ELF-1 (cell line): ENCODE measurements at regions not wholly inside any gene's neighbourhood (a gene's known extent, or its start where the extent isn't known, plus 50 kb on each side); places are given as distances from the start of the nearest gene placed in this dataset.
A peak's percentile ranks its signal among the peaks of the same experiment; 100 is the strongest.
"Not testable (repeated sequence)": the region's sequence is repeated elsewhere in the genome, so short reads cannot be mapped to it uniquely, and the experiment has no call there.

Experiments
- DNase-seq: peaks from one replicate; pipeline ENCODE4 v3.0.0-alpha.2; 2016; ENCODE audit warnings: low read depth, low spot score

DNA sequence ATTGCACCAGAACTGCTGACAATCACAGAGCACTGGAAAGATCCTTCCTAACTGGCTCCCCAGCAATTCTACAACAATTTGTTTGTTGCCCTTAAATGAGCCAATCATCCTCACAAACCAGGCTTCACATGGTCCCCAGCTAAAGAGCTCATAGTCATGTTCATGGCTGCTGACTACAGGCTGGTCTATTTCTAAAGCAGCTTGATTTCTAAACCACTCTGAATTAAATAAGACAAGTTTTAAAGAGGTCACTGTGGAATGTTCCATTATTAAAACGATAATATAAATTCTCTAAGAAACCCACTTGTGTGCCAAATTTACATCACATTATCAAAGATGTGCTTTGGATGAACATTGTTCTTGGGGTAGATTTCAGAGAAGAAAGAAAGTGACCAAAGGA lies 110.7 kb downstream of the COPS8 start:
- DNase-seq = no peak

DNA sequence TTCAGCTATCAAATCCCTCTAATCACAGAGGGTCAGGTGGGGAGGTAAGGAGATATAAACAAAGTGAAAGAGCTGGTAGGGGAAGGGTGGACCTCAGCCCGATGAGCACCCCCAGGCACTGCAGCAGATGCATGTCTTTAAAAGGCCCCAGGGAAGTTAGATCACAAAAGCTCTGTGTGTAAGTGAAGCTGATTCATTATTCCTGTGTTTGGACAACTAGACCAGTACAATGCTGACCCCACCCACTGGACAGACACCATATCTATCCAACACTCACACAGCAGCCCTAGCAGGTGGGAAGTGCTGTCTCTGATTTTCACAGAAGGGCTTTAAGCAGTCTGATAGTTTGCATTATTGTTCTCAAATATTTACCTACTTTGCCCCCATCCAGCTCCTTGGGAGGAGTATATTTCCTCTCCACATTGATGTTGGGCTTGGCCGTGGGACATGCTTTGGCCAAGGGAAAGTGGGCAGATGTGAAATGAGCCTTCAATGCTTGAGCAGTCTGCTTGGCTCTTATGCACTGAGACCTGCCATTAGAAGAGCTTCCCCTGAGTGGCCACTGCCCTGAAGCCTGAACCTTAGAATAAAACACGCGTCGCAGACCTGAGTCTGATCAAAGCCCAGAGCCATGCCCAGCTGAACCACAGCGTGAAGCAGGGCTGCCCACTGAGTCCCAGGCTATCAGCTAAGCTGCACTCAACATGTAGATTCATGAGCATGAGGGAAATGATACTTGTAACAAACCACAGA lies 111.4 kb downstream of the COPS8 start:
- DNase-seq = peak; percentile 40

DNA sequence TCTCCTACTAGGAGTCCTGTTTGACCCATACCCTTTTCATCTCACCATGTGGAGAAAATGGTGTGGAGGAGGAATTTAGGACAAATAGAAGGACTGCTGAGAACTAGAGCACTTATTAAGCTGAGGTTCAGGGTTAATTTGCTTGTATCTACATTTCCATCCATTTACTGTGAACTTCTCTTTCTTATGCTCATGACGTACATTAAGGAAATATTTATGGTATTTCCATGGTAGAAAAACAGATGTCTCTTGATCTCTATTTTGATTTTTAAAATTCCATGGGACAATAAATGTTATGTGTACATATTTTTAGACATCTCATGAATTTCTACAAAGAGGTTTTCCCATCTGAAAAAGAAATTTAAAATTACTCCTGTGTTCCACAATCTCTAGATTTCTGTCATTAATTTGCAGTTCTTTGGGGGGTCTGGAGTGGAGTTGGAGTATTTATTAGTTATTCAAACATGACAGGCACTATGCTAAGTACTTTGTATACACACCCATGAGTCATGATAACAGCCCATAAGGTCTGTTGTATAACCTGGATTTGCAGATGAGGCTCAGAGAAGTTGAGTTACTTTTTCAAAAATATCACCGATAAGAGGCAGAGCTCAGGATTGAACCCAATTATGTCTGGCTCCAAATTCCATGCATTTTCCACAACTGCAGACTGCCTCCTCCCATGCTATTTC lies 112.6 kb downstream of the COPS8 start:
- DNase-seq = no peak

DNA sequence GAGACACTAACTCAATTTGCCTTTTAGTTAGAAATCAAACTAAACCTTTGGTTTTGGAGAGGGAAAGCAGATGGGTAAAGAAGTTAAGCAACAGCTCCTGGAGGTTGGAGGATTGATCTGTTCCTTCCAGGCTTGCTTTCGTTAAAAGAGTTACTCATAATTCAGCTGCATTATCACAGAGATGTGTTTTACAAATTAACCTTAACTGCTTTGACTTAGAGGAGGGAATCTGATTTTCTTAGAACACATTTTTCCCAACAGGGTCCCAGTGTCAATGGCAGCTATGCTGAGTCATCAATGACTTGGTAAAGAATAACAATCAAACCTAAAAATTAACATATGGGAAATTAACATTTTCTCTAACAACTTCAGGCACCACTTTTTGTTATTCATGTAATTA lies 113.4 kb downstream of the COPS8 start:
- no peak for DNase-seq

DNA sequence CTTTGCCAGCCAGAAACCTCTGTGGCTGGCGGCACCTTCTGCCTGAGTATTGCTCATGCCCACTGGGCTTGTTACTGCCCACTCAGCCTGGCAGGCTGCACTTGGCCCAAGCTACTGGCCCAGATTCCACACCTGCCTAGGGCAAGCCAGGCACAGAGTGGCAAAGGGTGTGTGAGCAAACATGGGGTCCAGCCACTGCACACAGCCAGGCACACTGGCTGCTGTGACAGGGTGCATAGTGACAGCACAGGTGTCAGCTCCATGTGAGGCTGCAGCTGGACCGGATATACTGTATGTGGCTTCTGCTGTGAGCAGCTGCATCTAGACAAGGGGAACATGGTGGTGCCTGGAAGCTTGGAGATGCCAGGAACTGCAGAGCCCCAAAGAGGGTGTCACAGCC lies 113.9 kb downstream of the COPS8 start:
- DNase-seq = no peak

DNA sequence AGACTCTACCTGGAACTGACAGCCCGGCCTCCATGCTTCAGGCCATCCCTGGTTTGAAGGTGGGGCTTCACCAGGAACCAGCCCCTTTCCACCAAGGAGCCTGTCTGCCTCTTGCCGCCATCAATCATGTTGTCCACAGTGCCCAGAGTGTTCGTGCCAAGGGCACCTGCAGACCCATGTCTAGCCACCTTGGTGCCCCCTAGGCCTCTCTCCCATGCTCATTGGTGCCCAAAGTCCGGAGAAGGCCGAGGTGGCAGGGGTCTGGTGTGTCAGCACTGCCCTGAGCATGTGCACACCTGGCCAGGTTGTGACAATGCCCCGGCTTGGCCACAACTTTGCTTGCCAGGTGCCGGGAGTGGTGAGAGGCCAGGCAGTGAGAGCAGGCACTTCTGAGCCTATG lies 114.8 kb downstream of the COPS8 start:
- DNase-seq = no peak

DNA sequence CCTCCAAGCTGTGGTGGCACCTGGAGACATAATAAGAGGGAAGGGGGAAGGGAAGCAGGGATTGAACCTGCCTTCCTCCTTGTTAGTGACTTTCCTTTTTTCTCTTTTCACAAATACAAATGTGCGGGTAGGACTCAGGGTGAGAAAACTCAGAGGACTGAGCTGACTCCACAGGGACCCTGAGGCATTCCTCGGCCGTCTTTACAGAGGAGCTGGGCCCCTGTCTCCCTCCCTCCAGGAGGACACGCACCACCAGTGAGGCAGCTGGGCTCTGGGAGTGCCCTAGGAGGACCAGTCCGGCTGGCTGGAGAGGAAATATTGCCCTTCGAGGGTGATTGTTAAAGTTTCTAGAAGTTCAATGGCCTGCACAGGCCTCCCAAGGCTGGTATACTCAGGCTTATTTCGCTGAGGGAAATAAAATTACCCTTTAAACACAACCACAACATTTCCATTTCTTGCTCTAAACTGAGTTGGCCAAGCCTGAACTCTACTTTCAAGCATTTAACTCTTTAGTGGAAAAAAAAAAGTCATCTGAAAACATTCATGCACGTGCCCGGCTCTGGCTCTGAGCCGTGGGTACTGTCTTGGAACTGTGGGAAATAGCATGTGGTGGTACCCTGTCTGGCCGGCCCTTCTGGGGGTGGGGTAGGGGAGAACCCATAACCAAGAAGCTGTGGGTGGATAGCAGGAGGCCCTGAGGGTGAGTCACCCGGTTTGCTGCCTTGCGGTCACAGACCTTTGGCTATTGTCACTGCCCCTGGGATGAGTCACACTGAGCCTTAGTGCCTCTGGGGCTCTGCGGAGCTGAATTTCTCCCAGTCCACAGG lies 116.0 kb downstream of the COPS8 start:
- peak; percentile 69 for DNase-seq

DNA sequence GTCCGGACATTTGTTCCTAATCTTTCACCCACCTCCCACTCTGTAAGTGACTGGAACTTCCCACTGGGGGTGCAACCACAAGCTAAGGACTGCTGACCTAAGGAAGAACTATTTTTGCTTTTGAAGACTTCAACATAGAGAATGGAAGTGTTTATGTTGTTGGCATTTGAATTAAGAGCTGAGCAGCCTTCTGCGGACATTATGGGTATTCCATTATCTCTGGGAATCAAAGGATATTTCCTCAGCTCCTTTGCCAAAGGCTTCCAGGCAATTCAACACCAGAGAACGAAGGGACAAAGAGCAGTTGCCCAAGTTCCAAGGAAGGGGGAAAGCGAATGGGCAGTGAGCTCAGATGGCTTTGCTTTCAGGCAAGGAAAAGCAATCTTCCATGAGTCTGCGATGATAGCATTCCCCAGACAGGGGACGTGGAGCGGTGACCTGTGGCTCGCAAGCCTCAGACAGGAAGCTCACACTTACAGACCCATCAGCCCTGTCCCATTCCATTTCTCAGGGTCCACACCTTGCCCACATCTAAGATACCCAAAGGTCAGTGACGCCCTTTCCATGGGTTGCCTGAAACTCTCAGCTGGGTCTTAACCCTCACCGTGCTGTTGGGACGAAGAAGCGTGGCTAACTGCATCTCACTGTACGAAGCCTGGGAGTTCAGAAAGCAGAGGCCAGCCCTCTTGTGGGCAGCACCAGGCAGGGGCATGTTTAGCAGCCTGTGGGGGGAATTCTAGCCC lies 116.8 kb downstream of the COPS8 start:
- no peak for DNase-seq

DNA sequence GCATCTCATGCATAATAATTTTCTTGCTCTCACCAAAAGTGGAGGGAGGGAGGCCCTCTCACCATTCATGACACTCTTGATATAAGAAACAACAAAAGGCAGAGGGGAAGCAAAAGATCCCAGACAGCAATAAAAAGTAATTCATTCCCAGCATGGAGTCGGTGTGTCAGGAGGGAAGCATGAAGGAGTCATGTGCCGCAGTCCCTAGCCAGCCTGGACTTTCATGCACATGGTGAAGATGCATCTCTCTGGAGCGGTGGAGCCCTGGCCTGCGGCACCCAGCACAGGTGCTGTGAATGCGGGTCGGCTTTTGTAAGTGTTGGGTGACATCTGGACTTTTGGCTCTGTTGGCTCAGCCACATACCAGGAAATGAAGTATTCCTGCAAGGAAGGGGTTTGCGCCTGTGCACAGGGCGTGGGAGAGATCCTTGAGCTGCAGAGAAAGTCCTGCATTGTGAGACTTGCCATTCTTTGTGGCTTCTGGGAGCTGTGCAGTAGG lies 119.4 kb downstream of the COPS8 start:
- DNase-seq = no peak

DNA sequence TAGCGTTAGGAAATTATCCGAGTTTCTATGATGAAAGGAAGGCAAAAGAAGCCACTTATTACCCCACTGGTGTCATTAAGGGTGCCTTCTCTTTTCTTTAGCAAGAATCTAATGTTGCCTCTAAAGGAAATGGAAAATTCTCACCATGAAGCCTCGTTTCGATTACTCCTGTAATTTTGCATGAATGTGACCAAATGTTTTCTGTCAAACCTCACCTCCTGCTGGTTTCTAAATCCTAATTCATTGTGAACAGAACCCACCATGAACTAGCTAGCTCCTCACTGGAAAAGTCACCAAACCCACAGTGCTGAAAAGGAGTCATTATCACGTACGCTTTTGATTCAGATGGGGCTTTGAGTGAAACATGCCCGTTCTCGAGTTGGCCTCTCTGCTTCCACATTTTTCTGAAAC lies 119.9 kb downstream of the COPS8 start:
- DNase-seq = no peak

DNA sequence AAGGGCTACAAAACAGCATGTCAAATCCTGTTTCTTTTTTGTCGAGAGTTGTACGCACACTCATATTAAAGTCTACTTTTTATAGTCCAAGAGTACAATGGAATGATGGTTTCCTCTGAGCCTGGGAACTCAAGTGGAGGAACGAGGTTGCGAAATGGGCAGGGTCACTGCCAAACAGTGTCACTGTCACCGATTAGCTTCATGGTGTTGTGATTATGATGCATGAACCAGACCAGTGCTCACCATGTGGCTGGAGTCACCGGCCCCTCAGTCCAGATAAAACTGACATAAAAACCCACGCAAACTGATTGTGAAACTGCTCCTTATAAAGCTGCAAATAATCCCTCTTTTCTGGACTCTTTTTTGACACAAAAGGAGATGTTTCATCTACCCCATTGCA lies 122.0 kb downstream of the COPS8 start:
- no peak for DNase-seq

DNA sequence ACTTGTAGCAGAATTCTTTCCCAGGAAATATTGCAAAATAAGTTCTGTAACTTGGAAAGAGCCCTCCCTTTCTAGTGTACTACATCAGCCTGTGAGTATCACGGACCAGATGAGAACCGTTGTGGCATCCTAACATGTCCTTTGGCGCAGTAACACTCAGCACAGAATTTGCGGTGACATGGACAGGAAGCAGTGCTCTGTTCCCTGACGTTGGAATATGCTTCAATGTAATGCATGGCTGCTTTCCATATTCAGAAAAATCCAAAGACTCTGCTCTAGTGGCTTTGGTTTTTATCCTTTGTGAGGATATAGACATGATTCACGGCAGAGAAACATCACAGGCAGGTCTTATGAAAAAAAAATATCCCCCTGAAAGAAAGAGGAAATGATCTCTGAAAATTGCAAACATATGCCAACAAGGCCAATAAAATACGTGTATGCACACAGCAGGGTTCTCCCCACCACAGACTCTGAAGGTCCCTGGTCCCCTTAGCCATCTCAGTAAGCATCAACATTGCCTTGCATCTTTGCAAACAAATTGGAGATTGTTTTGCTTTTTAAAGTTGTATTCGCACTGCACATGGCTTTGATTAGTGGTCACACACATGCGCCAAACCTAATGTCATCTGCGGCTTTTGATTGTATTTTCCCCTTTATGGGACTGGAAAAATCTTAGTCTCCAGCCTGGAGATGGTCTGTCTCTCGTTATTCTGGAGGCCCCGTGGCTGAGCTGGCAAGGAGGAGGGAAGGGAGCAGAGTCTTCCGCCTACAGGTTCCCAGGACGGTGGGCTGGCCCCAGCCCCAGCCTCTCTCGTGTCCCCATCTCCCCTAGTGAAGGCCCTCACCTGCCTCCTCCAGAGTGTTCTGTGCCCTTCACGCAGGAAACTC lies 122.9 kb downstream of the COPS8 start:
- DNase-seq = no peak

DNA sequence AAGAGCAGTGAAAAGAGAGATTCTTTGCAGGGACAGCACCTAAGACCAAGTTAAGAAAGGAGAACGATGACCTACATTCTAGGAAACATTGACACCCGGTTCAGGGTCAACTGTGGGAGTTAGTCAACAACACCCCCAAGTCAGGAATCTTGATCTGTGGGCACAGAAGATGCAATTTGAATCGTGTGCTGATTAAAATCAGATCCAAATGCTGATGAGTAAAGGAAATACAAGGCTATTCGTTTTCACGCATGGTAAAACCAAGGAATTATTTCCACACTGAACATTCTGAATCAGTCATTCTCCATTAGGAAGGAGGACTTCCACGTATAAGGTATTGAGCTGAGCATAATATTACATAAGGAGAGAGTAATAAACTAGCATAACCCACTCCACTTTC lies 124.2 kb downstream of the COPS8 start:
- no peak for DNase-seq

DNA sequence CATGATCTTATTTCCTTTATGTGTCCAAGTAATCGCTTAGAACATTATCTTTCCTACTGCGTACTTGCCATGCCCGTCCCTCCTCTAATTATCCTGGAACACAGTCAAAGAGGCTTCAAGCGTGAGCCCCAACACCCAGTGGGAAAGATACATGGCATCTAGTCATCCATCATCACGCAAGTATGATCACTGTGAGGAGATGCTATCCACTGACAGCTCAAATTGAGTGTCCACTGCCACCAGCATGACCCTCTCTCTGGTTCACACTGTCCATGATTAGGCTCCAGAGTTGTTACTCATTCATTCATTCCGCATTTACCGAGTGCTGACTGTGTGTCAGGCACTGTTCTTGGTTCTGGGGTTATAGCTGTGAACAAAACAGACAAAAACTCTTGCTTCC lies 124.6 kb downstream of the COPS8 start:
- no peak for DNase-seq

DNA sequence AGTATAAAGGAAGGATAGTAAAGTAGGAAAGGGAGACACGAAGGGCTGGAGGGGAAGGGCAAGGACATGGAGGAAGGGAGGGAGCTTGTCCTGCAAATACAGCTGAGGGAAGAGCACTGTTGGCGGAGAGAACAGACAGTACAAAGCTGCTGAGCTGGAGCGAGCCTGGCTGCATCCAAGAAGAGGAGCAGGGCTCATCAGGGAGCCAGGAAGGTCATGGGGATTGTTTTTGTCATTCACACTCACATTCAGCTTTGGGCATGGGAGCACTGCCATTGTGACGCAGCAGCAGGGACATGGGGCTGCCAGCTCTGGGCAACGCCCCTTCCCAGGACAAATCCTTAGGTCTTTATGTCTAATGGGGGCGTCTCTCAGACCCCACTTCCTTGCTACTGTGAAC lies 125.1 kb downstream of the COPS8 start:
- DNase-seq = no peak

DNA sequence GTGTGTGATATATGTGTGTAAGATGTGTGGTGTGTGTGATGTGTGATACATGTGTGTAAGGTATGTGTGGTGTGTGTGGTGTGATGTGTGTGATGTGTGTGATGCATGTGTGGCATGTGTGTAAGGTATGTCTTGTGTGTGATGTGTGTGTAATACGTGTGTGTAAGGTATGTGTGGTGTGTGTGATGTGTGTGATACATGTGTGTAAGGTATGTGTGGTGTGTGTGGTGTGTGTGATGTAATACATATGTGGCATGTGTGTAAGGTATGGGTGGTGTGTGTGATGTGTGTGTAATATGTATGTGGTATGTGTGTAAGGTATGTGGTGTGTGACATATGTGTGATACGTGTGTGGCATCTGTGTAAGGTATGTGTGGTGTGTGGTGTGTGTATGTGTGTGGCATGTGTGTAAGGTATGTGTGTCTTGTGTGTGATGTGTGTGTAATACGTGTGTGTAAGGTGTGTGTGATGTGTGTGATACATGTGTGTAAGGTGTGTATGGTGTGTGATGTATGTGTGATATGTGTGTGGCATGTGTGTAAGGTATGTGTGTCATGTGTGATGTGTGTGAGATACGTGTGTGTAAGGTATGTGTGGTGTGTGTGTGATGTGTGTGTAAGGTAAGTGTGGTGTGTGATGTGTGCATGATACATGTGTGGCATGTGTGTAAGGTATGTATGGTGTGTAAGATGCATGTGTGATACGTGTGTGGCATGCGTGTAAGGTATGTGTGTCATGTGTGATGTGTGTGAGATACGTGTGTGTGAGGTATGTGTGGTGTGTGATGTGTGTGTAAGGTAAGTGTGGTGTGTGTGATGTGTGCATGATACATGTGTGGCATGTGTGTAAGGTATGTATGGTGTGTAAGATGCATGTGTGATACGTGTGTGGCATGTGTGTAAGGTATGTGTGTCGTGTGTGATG lies 126.9 kb downstream of the COPS8 start:
- not testable (repeated sequence) for DNase-seq

DNA sequence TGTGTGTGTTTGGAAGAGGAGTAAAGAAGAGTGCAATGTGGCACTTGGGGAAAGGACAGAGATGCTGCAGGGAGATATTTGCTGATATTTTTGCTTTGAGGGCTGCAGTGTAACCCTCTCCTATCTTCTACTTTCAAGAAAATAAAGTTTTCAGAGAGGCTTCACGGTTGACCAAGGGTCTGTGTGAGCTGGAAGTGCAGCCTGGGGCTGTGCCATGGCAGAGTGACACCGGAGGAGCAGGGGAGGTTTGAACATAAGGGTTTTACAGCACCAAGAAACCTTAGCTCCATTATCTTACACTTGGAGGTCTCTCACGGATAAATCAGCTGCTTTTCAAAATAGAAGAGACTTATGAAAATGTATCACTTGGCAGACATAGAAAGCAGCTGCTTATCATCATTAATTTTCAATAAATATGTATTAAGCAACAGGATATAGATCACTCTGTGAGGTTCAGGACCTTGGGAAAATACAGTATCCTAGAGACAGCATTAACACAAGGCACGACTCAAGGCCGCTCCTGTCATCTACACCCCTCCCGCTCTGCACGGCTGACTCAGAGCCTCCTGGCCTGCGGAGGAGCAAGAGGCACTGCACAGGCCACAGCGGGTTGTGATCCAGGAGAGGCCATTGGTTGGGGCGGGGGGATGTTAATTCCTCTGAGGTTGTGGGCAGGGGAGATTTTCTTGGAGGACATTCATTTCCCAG lies 127.8 kb downstream of the COPS8 start:
- peak; percentile 44 for DNase-seq

DNA sequence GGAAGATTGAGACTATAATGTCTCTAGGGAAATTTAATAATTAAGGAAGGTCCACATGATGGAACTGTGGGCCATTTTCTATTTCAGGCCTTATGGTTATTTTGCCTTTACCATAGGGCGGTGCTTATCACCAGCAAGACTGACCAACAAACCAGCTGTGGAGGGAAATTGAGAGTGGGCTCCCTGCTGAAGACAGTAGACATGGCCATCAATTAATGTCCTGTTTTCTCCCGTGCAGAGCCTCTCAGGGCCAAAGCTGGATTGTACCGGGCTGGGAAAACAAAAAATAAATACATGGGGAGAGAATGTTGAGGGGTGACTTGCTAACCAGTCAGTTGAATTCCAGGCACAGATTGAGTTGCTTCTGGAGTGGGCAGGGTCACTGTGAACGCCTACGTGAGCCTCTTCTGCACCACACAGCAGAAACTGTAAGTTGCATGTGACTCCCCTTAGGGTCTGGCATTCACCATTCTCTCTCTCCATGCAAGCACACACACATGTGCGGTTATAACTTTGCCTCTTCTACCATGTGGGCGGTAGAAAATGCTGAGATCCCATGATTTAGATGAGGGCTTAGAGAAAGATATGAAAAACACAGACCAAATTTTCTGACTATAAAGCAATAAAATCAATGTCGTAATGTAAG lies 128.5 kb downstream of the COPS8 start:
- DNase-seq = no peak
